HG03108 (cell line): ENCODE measurements at regions not wholly inside any gene's neighbourhood (a gene's known extent, or its start where the extent isn't known, plus 50 kb on each side); places are given as distances from the start of the nearest gene placed in this dataset.
"Not testable (repeated sequence)": the region's sequence is repeated elsewhere in the genome, so short reads cannot be mapped to it uniquely, and the experiment has no call there.

Source experiments
- ATAC-seq: cut with Tn5 transposase; IDR thresholded peaks from one replicate; pipeline ENCODE4 v1.9.1; 2021; ENCODE audit warnings: moderate library complexity; ENCODE audit not compliant: unreplicated experiment

DNA sequence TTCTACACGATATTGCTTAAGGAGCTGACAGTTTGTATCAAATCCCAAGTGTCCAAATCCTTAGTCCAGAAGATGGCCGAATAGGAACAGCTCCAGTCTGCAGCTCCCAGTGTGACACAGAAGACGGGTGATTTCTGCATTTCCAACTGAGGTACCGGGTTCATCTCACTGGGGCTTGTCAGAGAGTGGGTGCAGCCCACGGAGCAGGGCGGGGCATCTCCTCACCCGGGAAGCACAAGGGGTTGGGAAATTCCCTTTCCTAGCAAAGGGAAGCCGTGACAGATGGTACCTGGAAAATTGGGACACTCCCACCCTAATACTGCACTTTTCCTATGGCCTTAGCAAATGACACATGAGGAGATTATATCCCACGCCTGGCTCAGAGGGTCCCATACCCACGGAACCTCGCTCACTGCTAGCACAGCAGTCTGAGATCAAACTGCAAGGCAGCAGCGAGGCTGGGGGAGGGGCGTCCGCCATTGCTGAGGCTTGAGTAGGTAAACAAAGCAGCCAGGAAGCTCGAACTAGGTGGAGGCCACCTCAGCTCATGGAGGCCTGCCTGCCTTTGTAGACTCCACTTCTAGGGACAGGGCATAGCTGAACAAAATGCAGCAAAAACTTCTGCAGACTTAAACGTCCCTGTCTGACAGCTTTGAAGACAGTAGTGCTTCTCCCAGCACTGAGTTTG lies 162.3 kb upstream of the MAP2 start:
- not testable (repeated sequence) for ATAC-seq

GRCh38 chr2:209269024-209269423 lies 154.8 kb upstream of the MAP2 start:
- ATAC-seq: no peak

DNA sequence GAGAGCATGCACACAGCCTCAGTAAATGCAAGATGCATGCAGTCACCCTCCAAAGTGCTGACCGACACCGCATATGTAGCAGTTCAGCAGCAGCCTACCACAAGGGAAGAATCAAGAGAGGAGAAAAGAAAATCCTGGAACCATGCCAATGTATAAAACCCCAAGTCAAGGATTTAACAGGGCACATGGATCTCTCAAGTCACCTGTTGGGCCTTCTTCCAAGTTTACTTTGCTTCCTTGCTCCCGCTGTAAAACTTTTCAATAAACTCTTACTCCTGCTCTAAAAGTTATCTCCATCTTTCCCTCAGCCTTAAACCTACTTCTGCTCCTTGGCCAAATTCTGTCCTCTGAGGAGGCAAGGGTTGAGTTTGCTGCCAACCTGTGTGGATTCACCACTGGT lies 147.8 kb upstream of the MAP2 start:
- ATAC-seq: no peak

DNA sequence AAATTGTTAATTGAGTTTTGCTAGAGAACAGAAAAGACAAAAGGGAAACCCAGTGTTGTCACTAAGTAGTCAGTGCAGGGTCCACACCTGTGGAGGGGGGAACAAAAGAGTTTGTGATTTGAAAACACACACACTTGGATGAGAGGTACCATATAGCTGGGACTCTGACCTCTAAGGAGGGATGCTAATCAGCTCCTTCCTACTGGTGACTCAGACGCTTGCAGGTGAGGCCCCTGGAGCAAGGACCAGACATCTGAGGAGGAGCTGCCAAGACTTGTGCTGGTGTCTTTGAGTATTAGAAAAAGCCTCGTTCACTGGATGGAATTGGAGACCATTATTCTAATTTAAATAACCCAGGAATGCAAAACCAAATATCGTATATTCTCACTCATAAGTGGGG lies 146.4 kb upstream of the MAP2 start:
- ATAC-seq: no peak

GRCh38 chr2:209298601-209299000 lies 125.2 kb upstream of the MAP2 start:
- ATAC-seq: no peak

GRCh38 chr2:209299478-209299877 lies 124.4 kb upstream of the MAP2 start:
- ATAC-seq: not testable (repeated sequence)

DNA sequence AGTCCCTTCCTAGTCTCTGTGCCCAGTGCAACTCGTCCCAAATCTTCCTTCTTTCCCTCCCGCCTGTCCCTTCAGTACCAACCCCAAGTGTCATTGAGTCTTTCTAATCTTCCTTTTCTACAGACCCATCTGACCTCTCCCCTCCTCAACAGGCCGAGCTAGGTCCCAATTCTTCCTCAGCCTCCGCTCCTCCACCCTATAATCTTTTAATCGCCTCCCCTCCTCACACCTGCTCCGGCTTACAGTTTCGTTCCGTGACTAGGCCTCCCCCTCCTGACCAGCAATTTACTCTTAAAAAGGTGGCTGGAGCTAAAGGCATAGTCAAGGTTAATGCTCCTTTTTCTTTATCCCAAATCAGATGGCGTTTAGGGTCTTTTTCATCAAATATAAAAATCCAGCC lies 123.1 kb upstream of the MAP2 start:
- ATAC-seq: not testable (repeated sequence)

- ATAC-seq: no peak
Observed at GRCh38 chr2:209305026-209305425, 118.8 kb upstream of the MAP2 start.

- ATAC-seq: no peak
Observed at GRCh38 chr2:209305746-209306196, 118.1 kb upstream of the MAP2 start.

DNA sequence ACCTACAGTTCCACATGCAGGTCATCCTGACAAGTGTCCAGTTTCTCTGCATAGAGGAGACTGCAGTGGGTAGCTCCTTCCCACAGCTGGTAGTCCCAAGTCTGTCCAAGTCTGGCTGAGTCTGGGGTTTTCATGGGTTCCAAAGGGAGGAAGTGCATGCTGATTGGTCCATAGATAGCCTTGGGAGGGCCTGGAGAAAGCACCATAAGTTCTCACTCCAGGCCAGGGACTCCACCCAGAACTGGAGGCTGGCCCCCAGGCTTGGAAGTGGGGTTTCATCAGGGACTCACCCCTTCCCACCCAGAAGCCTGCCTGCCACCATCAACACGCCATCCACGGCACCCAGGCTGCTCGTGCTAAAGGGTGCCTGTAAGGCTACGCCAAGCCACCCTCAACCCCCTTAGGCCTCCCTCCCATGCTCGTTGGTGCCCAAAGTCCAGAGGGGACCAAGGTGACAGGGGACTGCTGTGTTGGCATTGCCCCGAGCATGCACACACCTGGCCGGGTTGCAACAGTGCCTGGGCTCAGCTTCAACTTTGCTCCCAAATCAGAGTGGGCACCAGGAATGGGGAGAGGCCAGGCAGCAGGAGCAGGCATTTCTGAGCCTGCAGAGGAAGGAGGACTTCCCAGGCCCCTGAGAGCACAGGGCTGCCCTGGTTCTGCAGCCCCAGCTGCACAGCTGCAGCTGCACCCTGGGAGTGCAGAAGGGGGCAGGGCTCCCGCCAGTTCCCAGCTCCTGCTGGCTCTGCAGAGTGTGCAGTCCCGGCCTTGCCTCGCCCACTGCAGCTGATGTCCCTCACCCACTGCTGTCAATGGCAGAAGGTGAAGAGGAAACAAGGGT lies 116.5 kb upstream of the MAP2 start:
- no peak for ATAC-seq

- no peak for ATAC-seq
Observed at GRCh38 chr2:209308415-209308814, 115.4 kb upstream of the MAP2 start.

DNA sequence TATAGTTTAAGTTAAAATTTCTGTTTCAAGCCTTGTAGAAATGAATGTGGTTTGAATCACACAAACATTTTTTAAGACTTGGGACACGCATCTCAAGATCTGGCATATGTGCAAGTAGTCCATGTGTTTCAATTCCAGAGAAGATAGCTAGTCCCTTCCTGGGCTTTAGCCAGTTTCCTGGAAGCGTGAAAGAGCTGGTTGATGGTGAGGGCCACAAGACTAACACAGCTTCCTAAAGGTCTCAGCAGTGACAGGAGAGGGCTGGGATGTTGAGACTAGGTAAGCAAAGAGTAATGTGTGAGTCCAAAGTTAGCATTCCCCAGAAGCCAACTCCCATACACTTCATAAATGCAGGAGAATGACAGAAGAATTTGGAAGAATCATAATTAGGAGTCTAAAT lies 111.9 kb upstream of the MAP2 start:
- ATAC-seq: no peak

- ATAC-seq: not testable (repeated sequence)
Observed at GRCh38 chr2:209312450-209312849, 111.4 kb upstream of the MAP2 start.

DNA sequence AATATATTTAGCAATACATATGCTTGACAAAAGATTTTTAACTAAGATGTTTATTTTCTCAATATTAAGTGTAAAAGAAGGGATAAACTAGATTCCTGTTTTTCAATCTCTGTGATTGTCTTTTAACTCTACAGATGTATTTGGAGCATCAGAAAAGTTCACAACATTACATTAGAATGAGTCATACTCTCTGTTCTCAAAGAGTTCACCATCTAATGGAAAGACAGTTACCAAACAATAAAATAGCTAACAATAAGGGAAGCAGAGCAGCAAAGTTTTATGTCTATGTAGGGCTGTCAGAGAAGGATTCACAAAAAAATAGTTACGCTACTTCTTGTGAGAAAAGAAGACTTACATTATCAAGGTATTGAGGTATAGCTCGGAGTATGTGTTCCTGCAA lies 109.2 kb upstream of the MAP2 start:
- no peak for ATAC-seq

DNA sequence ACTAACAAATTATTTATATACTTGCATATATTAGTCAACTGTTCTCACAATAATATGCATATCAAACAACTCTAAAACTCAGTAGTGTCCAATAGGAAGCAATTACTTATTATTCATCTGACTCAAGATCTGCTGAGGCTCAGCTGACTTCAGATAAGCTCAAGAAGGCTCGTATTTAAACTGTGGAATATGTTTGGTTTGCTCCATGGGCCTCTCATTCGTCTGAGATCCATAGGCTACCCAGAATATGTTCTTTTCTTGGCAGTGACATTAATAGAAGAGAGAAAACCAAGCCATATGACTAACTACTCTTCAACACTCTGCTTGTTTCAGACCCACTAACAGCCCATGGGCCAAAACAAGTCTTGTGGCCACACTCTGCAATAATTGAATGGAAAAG lies 107.7 kb upstream of the MAP2 start:
- no peak for ATAC-seq

DNA sequence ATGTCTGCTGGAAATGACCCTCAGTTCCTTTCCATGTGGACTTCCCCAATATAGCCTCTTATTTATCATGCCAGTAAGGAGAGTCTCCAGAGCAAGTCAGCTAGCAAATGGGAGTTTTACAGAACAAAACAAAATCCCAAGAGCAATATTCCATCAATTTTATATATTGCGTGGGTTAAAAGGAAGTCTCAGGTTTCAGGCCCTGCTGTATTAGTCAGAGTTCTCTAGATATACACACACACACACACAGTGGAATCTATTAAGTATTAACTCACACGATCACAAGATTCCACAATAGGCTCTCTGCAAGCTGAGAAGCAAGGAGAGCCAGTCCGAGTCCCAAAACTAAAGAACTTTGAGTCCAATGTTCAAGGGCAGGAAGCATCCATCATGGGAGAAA lies 102.8 kb upstream of the MAP2 start:
- ATAC-seq: no peak

DNA sequence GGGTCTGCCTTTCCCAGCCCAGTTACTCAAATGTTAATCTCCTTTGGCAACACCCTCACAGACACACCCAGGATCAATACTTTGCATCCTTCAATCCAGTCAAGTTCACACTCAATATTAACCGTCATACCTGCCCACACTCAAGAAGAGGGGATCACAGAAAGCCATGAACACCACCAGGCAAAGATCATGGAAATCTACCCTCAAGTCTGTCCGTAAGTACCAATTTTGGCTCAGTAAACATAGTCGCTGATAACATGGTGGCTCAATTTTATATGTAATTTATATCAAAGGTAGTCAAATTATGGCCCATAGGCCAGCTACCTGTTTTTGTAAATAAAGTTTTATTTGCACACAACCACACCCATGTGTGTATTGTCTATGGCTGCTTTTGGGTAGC lies 102.3 kb upstream of the MAP2 start:
- no peak for ATAC-seq

DNA sequence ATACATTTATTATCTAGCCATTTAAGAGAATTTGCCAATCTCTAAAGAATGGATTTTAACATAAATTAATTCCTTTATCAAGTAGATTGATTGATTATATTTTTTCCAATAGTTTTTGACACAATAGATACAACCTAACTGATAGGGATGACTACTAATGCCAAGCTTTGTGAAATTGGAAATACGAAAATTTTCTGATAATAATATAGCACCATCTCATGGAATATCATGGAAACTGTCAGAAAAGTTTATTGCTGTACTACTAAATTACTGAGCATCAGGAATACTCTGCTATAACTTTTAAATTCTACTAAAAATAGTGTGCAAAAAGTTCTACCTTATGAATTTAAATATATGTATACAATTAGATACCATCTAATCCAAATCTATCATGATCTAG lies 101.8 kb upstream of the MAP2 start:
- no peak for ATAC-seq

GRCh38 chr2:209322905-209323512 lies 100.8 kb upstream of the MAP2 start:
- ATAC-seq: no peak

DNA sequence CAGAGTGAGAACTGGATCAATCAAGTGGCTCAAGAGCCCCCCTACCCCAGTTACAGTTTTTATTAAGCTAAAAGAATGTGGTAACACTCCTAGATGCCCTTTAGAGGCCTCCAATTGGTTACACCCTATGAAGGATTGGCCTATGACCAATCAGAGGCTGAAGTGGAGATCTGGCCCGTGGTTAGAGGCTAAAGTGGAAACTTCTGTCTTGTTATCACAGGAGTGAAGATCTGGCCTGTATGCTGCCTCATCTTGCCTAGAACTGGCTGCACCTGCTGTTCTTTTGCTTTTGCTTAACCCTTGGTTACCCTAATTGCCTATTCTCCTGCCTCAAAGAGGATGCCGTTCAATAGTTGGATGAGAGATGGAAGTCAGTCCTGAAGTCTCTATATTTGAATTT lies 100.1 kb upstream of the MAP2 start:
- no peak for ATAC-seq

DNA sequence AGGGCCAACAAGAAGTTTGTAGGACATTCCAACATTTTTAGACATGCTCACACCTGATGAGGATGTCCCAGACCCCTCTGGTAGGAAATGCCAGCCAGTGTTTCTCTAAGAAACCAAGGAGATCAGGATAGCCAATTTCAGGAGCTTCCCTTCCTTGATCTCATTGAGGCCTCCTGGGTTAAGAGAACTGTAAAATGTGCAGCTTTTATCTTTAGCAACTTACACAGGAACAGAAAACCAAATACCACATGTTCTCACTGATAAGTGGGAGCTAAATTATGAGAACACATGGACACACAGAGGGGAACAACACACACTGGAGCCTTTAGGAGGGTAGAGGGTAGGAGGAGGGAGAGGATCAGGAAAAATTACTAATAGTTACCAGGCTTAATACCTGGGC lies 99.6 kb upstream of the MAP2 start:
- no peak for ATAC-seq

DNA sequence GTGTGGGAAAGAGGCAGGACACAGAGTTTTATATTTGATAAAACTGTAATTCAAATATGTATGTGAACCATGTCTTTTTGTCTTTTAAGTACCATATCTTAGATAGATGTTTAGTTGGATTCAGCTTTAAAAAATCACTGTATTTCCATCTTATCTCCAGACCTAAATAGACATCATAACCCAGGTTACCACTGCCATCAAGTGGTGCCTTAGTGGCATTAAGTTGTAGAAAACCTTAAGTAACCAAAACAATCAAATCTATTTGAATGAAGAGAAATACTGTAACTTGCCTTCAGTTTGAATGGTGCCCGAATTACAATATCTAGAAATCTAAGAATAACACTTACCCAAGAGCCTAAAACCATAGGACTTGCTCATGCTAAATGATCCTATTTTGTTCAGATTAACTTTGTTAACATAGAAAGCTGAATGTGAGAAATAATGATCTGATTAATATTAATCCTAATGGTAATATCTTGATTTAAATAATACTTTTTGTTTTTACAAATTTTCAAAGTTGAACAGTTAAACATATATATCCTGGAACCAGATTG lies 92.5 kb upstream of the MAP2 start:
- no peak for ATAC-seq
